ENCODE measurements at regions not wholly inside any gene's neighbourhood (a gene's known extent, or its start where the extent isn't known, plus 50 kb on each side); places are given as distances from the start of the nearest gene placed in this dataset.

DNA sequence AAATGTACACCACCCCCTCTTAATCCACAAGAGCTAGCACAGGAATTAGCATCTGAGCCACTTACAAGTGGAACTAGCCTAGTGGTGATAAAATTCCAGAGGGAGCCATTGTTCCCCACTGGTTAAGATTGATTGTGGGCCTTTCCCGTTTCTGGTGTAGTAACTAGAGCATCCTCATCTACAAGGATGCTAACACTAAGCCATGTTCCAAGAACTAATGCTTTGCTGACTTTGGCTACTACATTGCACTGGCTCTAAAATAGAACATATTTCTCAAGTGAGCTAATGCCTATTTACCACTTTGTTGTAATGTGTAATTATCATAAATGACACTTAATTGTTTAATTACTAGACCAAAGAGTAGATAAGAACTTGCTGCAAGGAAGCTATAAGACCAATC is 143.7 kb downstream of the FZD1 start:
- TF ChIP-seq, protein P1, sequence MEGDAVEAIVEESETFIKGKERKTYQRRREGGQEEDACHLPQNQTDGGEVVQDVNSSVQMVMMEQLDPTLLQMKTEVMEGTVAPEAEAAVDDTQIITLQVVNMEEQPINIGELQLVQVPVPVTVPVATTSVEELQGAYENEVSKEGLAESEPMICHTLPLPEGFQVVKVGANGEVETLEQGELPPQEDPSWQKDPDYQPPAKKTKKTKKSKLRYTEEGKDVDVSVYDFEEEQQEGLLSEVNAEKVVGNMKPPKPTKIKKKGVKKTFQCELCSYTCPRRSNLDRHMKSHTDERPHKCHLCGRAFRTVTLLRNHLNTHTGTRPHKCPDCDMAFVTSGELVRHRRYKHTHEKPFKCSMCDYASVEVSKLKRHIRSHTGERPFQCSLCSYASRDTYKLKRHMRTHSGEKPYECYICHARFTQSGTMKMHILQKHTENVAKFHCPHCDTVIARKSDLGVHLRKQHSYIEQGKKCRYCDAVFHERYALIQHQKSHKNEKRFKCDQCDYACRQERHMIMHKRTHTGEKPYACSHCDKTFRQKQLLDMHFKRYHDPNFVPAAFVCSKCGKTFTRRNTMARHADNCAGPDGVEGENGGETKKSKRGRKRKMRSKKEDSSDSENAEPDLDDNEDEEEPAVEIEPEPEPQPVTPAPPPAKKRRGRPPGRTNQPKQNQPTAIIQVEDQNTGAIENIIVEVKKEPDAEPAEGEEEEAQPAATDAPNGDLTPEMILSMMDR (conservative IDR thresholded peaks at IDR 0.05; ENCODE audit: low read length), result no peak
- TF ChIP-seq EZH2phosphoT487 (IDR thresholded peaks at IDR 0.05; ENCODE audit: borderline replicate concordance), result no peak
